ENCODE measurements at regions not wholly inside any gene's neighbourhood (a gene's known extent, or its start where the extent isn't known, plus 50 kb on each side); places are given as distances from the start of the nearest gene placed in this dataset.

- H4K8ac ChIP-seq (replicated peaks; ENCODE audit: insufficient read length, low read depth, low read length), result no peak overlapping the region
- no peak overlapping the region for H3K9ac ChIP-seq (ENCODE audit: extremely low read depth, insufficient read length, low read length)
- Mint-ChIP-seq H3K4me1 (no peaks in the 10 kb centered on the region), H3K27me3 (ENCODE audit: low read depth) (peaks cover 2% of the 10 kb centered on the region; the same call in 1 of the 2 replicates), H3K36me3 (ENCODE audit: insufficient read depth in 1 of 3, low read depth in 3 of 3) (no peaks in the 10 kb centered on the region), H3K4me3 (no peak overlapping the region), H3K27ac (no peak overlapping the region), H3K9me3 (no peaks in the 10 kb centered on the region)
- H3K14ac ChIP-seq (ENCODE audit: insufficient read depth, low read length), result no peak overlapping the region
- H2BK20ac ChIP-seq (ENCODE audit: low read depth, low read length, poor library complexity, severe bottlenecking), result no peak overlapping the region
- H3K23me2 ChIP-seq (ENCODE audit: insufficient read length, low read depth, low read length, poor library complexity, severe bottlenecking), result no peaks in the 10 kb centered on the region
- H4K91ac ChIP-seq (ENCODE audit: insufficient read length, low read depth, low read length), result no peak overlapping the region
- no peaks in the 10 kb centered on the region for H3K79me1 ChIP-seq (ENCODE audit: insufficient read depth, low read depth, low read length, poor library complexity, severe bottlenecking)
- TF ChIP-seq, protein P1, sequence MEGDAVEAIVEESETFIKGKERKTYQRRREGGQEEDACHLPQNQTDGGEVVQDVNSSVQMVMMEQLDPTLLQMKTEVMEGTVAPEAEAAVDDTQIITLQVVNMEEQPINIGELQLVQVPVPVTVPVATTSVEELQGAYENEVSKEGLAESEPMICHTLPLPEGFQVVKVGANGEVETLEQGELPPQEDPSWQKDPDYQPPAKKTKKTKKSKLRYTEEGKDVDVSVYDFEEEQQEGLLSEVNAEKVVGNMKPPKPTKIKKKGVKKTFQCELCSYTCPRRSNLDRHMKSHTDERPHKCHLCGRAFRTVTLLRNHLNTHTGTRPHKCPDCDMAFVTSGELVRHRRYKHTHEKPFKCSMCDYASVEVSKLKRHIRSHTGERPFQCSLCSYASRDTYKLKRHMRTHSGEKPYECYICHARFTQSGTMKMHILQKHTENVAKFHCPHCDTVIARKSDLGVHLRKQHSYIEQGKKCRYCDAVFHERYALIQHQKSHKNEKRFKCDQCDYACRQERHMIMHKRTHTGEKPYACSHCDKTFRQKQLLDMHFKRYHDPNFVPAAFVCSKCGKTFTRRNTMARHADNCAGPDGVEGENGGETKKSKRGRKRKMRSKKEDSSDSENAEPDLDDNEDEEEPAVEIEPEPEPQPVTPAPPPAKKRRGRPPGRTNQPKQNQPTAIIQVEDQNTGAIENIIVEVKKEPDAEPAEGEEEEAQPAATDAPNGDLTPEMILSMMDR (conservative IDR thresholded peaks at IDR 0.05), result no peak
- no peak overlapping the region for H4K5ac ChIP-seq (ENCODE audit: insufficient read length, low read depth, low read length)
- no peak overlapping the region for H3K4me2 ChIP-seq (ENCODE audit: insufficient read depth, insufficient read length, low read length)
- DNase-seq, result no peak
- no peak overlapping the region for H3K56ac ChIP-seq (ENCODE audit: insufficient read length, low read depth, low read length)
- no peak overlapping the region for H3K4ac ChIP-seq (ENCODE audit: low read depth, low read length)
- no CpG with 5 or more reads among the region's 5 CpGs for WGBS (ENCODE audit: extremely low coverage, insufficient read length, low lambda C conversion rate)
- H2BK15ac ChIP-seq (ENCODE audit: low read depth, low read length), result no peak overlapping the region
- H3K79me2 ChIP-seq (ENCODE audit: insufficient read depth, low read length), result no peaks in the 10 kb centered on the region
- H4K20me1 ChIP-seq (ENCODE audit: control insufficient read depth, insufficient read depth, insufficient read length), result no peaks in the 10 kb centered on the region
- no peaks in the 10 kb centered on the region for H3K27me3 ChIP-seq (ENCODE audit: insufficient read depth, low read length)
- H2BK12ac ChIP-seq (ENCODE audit: insufficient read length, low read depth, low read length), result no peak overlapping the region
- no peak overlapping the region for H2AK5ac ChIP-seq (ENCODE audit: insufficient read length, low read length)
- H3K9me3 ChIP-seq (ENCODE audit: control insufficient read depth, low read depth, low read length), result no peaks in the 10 kb centered on the region
- no peak overlapping the region for H3K27ac ChIP-seq (ENCODE audit: insufficient read length, low read depth, low read length)
- H2BK120ac ChIP-seq (ENCODE audit: low read depth, low read length, poor library complexity, severe bottlenecking), result no peak overlapping the region
- H3K18ac ChIP-seq (ENCODE audit: insufficient read length, low read depth, low read length), result no peak overlapping the region
- no peak overlapping the region for H2AFZ ChIP-seq (ENCODE audit: low read length)
- H3K23ac ChIP-seq (ENCODE audit: insufficient read length, low read depth, low read length), result no peak overlapping the region
- H3K4me1 ChIP-seq (ENCODE audit: insufficient read depth, low read length), result no peaks in the 10 kb centered on the region
- no peak overlapping the region for H3T11ph ChIP-seq (ENCODE audit: low read length)
- no peak overlapping the region for H2BK5ac ChIP-seq (ENCODE audit: insufficient read length, low read length)
These were observed 158.7 kb downstream of the DACT1 start for GRCh38 chr14:58796242-58797009.
